Activated CD8-positive, alpha-beta T cell treated with anti-CD3 and anti-CD28 coated beads, Interleukin-2, amount 10 ng/mL, durations not matched to agents 7 days and 5 days (primary cell): ENCODE measurements at regions not wholly inside any gene's neighbourhood (a gene's known extent, or its start where the extent isn't known, plus 50 kb on each side); places are given as distances from the start of the nearest gene placed in this dataset.

Source experiments
- ATAC-seq: fragments of 150-1000 bp; cut with Tn5 transposase; one replicate; pipeline ENCODE4 v1.10.0; 2021; ENCODE audit warnings: moderate library complexity
- CTCF ChIA-PET: fragments of 350-600 bp; sonication (Branson Sonifier 250); formaldehyde crosslinking; loops from one replicate; lab custom pipeline; 2021; ENCODE audit warnings: antibody characterized with exemption; lab: Charles Lee
- POLR2A ChIA-PET: fragments of 350-600 bp; sonication (Branson Sonifier 250); formaldehyde crosslinking; loops from one replicate; lab custom pipeline; 2021; ENCODE audit warnings: antibody characterized with exemption; lab: Charles Lee
- DNase-seq: peaks from one replicate; pipeline ENCODE4 v3.0.0-alpha.2; 2020
- H3K27ac Mint-ChIP-seq: one replicate; pipeline ENCODE4 v1.8.0; 2021; ENCODE audit warnings: mild to moderate bottlenecking, mixed read lengths
- H3K27me3 Mint-ChIP-seq: one replicate; pipeline ENCODE4 v1.8.0; 2021; ENCODE audit warnings: low read depth, mixed read lengths
- H3K36me3 Mint-ChIP-seq: one replicate; pipeline ENCODE4 v1.8.0; 2021; ENCODE audit warnings: low read depth, mixed read lengths
- H3K4me1 Mint-ChIP-seq: one replicate; pipeline ENCODE4 v1.8.0; 2021; ENCODE audit warnings: low read depth, mixed read lengths
- H3K4me3 Mint-ChIP-seq: one replicate; pipeline ENCODE4 v1.8.0; 2021; ENCODE audit warnings: mild to moderate bottlenecking, mixed read lengths
- H3K9me3 Mint-ChIP-seq: one replicate; pipeline ENCODE4 v1.8.0; 2022; ENCODE audit warnings: mixed read lengths; ENCODE audit not compliant: insufficient read depth

DNA sequence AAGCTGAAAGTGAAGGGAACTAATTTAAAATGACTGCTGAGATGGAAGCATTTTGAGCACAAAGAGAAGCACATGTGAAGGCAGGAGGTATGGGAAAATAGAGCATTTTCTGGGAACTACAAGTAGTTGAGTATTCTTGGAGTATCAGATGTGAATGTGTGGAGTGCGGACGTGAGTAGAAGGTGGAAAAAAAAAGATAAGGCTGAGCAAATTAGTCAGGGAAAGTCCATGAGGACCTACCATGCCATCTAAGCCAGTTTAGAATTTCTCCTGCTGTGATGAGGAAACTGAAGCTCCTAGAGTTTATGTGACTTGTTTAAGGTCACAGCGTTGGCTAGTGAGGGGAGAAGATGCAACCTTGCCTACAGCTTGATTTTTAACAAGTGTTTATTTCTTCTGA lies 578.1 kb upstream of the MIR17HG start:
- Mint-ChIP-seq H3K27ac (no peak overlapping the region), H3K27me3 (no peaks in the 10 kb centered on the region), H3K36me3 (no peaks in the 10 kb centered on the region), H3K4me3 (no peak overlapping the region), H3K9me3 (no peaks in the 10 kb centered on the region), H3K4me1 (no peaks in the 10 kb centered on the region)
- DNase-seq = no peak
- no peak for ATAC-seq
- POLR2A ChIA-PET = no interaction called here
- CTCF ChIA-PET = no interaction called here

DNA sequence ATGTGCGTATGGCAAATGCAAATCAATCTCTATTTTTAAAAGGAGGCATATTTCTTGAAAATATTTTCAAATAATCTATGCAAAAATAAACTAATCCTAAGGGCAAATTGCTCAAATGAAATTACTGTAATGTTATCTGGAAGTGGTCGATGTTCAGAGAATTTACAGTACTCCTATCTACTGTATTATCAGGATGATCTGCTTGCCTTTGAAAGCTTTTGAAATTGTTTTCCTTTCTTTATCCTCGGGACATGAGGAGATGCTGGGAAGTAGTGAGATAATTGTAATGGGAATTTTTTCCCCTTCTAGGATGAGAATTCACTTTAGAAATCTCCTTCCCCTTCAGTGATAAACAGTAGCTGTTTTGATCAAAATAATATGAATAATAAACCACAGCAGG lies 577.2 kb upstream of the MIR17HG start:
- POLR2A ChIA-PET = no interaction called here
- ATAC-seq = no peak
- DNase-seq = no peak
- Mint-ChIP-seq H3K27ac (no peak overlapping the region), H3K36me3 (no peaks in the 10 kb centered on the region), H3K4me1 (no peaks in the 10 kb centered on the region), H3K9me3 (no peaks in the 10 kb centered on the region), H3K4me3 (no peak overlapping the region), H3K27me3 (no peaks in the 10 kb centered on the region)
- CTCF ChIA-PET = no interaction called here

DNA sequence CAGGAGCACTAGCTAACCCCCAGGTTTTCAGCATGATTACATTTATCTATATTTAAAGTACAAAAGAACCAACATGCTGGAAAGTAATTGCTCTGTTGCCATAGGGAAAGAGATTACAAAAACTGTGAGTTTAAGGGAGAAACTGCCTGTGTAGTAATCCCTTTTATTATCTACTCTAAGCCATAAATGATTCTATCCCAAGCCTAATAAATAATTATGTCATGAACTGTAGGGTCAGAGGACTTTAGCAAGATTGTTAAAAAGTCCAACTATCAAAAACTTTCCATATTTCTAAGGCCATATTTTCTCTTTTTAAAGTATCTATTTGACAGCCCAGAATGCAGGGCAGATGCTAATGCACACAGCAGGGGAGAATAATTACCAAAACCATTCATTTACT lies 573.8 kb upstream of the MIR17HG start:
- no peaks in the 10 kb centered on the region for H3K36me3 Mint-ChIP-seq
- H3K27ac Mint-ChIP-seq = no peak overlapping the region
- no peaks in the 10 kb centered on the region for H3K4me1 Mint-ChIP-seq
- no peak overlapping the region for H3K4me3 Mint-ChIP-seq
- CTCF ChIA-PET = no interaction called here
- DNase-seq = no peak
- H3K9me3 Mint-ChIP-seq = no peaks in the 10 kb centered on the region
- H3K27me3 Mint-ChIP-seq = no peaks in the 10 kb centered on the region
- POLR2A ChIA-PET = no interaction called here
- no peak for ATAC-seq

DNA sequence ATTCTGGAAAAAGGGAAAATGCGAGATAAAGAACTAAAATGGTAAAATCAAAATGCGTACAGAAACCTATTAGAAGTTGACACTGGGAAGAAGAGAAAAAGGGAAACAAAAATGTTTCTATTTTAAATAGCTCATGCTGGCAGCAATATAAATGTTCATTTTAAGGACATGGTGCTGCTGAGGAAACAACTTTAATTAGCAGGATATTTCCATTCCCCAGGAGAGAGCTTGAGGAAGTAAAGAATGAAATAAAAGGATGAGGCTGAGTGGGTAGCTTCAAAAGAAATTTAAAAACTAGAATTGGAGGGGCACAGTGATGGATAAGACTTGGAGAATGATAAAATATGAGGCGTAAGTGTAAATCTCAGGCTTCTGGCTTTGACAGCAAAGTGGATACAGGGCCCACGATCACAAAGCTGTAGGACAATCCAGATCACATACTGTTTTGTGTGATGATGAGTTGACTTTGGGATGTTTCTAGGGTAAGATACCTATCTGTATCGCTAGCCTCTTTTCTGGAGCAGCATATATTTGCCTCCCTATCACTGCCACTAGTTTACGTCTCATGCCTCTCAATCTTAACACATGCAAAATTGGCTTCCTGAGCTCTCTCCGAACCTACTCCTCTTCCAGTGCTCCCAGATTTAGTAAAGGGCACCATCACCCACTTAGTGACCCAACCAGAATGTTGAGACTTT lies 571.3 kb upstream of the MIR17HG start:
- ChIA-PET CTCF (no interaction called here), POLR2A (no interaction called here)
- ATAC-seq (no peak), DNase-seq (no peak)
- no peak overlapping the region for H3K4me3 Mint-ChIP-seq
- H3K27me3 Mint-ChIP-seq = no peaks in the 10 kb centered on the region
- no peaks in the 10 kb centered on the region for H3K36me3 Mint-ChIP-seq
- H3K27ac Mint-ChIP-seq = no peak overlapping the region
- H3K4me1 Mint-ChIP-seq = no peaks in the 10 kb centered on the region
- H3K9me3 Mint-ChIP-seq = no peaks in the 10 kb centered on the region

DNA sequence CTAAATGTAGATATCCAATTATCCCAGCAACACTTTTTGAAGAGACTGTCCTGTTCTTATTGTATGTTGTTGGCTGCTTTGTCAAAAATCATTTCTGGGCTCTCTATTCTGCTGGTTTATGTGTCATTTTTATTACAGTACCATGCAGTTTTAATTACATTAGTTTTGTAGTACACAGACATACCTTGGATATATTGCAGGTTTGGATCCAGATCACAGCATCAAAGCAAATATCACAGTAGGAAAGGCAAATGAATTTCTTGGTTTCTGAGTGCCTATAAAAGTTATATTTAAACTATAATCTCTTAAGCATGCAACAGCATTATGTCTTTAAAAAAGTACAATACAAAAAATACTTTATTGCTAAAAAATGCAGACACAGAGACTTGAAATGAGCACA lies 564.2 kb upstream of the MIR17HG start:
- Mint-ChIP-seq H3K9me3 (no peaks in the 10 kb centered on the region), H3K4me1 (no peaks in the 10 kb centered on the region), H3K36me3 (no peaks in the 10 kb centered on the region), H3K27ac (no peak overlapping the region), H3K4me3 (no peak overlapping the region), H3K27me3 (no peaks in the 10 kb centered on the region)
- ATAC-seq = no peak
- ChIA-PET CTCF (no interaction called here), POLR2A (no interaction called here)
- DNase-seq = no peak

DNA sequence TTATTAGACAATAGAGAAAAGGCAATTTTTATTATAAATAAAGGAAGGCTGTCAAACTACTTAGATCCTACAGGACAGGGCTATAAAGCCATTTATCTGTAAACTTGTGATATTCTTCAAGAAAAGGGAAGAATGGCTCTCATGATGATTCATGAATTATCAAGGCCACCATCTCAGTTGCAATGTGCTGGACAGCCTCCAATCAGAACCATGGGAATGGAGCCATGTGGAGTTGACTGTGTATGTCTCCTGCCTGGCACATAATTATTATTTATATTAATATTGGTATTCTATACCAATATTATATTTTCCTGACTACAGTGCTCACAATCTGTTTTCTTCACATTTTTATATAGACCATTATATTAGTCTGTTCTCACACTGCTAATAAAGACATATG lies 560.5 kb upstream of the MIR17HG start:
- H3K9me3 Mint-ChIP-seq = no peaks in the 10 kb centered on the region
- H3K36me3 Mint-ChIP-seq = no peaks in the 10 kb centered on the region
- ChIA-PET CTCF (no interaction called here), POLR2A (no interaction called here)
- H3K27ac Mint-ChIP-seq = no peak overlapping the region
- DNase-seq = no peak
- no peaks in the 10 kb centered on the region for H3K27me3 Mint-ChIP-seq
- no peaks in the 10 kb centered on the region for H3K4me1 Mint-ChIP-seq
- H3K4me3 Mint-ChIP-seq = no peak overlapping the region
- no peak for ATAC-seq

DNA sequence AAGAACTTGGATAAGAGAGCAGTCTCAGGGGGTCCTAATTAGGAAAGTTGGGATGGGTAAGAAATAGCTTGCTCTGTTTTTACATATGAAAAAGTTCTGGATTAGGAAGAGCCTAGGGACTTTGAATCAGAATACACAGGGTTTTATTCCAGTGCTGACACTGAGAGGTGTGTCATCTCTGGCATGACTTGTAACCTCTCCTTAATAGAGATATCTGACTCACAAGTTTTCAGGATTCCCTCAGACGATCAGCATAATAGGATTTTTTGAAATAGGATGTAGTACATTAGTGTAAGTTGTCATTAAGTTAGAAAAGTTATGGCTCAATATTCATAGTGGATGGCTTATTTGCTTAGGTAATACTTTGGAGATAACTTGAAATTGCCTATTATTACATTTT lies 555.2 kb upstream of the MIR17HG start:
- Mint-ChIP-seq H3K9me3 (no peaks in the 10 kb centered on the region), H3K36me3 (no peaks in the 10 kb centered on the region), H3K27ac (no peak overlapping the region), H3K4me1 (no peaks in the 10 kb centered on the region), H3K4me3 (no peak overlapping the region), H3K27me3 (no peaks in the 10 kb centered on the region)
- POLR2A ChIA-PET = no interaction called here
- DNase-seq (no peak), ATAC-seq (no peak)
- CTCF ChIA-PET = no interaction called here

DNA sequence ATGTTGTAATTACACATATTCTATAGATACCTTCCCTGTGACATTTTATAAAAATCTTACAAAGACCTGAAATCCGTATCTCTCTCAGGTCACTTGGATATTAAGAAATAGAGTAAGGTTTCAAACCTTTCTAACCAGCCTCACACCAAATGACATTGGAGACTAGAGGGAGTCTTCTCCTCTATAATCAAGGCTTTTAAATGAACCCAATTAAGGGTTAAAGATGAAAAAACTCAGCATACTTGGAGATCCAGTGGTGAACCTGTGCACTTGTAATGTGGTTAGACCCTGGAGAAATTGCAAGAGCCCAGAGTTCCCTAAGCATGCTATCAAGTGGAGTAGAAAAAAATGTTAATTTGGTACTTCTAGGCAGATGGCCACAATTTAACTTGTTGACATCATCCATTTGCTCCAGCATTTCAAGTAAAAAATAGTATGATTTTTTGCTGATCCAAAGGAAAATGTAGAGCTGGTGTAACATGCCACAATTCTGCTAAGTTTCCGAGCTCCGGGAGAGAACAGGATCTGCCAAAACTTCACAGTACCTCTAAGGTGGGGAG lies 554.1 kb upstream of the MIR17HG start:
- Mint-ChIP-seq H3K4me3 (no peak overlapping the region), H3K4me1 (no peaks in the 10 kb centered on the region), H3K27me3 (no peaks in the 10 kb centered on the region), H3K36me3 (no peaks in the 10 kb centered on the region), H3K27ac (no peak overlapping the region), H3K9me3 (no peaks in the 10 kb centered on the region)
- no peak for ATAC-seq
- ChIA-PET POLR2A (no interaction called here), CTCF (no interaction called here)
- no peak for DNase-seq

DNA sequence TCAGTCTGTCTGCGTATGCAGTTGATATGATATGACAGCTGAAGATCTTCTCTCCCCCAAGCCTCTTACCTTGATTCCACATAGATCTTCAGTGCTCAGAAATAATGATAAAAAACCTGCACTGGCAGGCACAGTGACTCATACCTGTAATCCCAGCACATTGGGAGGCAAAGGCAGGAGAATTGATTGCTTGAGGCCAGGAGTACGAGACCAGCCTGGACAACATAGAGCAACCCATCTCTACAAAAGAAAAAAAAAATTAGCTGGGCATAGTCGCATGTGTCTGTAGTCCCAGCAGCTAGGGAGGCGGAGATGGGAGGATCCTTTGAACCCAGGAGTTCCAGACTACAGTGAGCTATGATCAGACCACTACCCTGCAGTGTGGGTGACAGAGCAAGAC lies 551.0 kb upstream of the MIR17HG start:
- H3K36me3 Mint-ChIP-seq = no peaks in the 10 kb centered on the region
- no peaks in the 10 kb centered on the region for H3K4me1 Mint-ChIP-seq
- POLR2A ChIA-PET = no interaction called here
- CTCF ChIA-PET = no interaction called here
- no peaks in the 10 kb centered on the region for H3K27me3 Mint-ChIP-seq
- DNase-seq (no peak), ATAC-seq (no peak)
- no peak overlapping the region for H3K27ac Mint-ChIP-seq
- H3K9me3 Mint-ChIP-seq = no peaks in the 10 kb centered on the region
- no peak overlapping the region for H3K4me3 Mint-ChIP-seq

DNA sequence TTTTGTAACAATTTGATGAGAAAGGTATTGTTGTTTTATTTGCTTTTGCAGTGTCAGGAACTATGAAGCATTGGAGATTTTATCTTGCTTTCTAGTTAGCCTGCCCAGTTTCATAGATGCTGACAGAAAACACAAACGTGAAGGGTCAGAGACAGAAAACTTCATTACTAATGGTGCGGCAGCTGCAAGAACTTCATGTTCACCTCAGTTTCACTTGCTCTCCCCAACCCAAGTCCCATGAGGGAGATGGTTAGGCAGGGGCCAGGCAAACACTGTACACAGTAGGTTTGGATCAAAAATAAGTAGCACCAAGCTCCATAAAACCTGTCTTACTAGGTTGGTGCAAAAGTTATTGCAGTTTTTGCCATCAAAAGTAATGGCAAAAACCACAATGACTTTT lies 550.2 kb upstream of the MIR17HG start:
- no peak overlapping the region for H3K4me3 Mint-ChIP-seq
- H3K27me3 Mint-ChIP-seq = no peaks in the 10 kb centered on the region
- ChIA-PET CTCF (no interaction called here), POLR2A (no interaction called here)
- no peaks in the 10 kb centered on the region for H3K9me3 Mint-ChIP-seq
- H3K27ac Mint-ChIP-seq = no peak overlapping the region
- H3K4me1 Mint-ChIP-seq = no peaks in the 10 kb centered on the region
- H3K36me3 Mint-ChIP-seq = no peaks in the 10 kb centered on the region
- DNase-seq (no peak), ATAC-seq (no peak)

DNA sequence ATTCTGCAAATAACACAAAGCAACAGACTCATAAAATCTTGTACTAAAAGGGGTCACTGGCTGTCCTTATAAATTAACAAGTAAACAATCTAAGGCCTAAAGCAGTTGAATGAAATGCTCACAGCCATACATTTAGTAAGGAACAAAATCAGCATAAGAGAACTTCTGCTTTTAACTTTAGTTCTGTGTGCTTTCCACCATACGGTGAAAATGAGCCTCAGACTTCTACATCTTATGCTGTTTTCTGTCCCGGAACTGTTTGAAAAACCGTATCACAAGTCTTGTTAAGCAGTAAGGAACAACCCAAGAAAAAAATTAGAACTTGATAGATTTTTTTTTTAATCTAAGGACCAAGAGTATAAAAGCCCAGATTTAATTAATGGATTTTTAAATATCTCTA lies 549.1 kb upstream of the MIR17HG start:
- Mint-ChIP-seq H3K4me1 (no peaks in the 10 kb centered on the region), H3K27me3 (no peaks in the 10 kb centered on the region), H3K4me3 (no peak overlapping the region), H3K9me3 (no peaks in the 10 kb centered on the region), H3K27ac (no peak overlapping the region), H3K36me3 (no peaks in the 10 kb centered on the region)
- CTCF ChIA-PET = no interaction called here
- DNase-seq (no peak), ATAC-seq (no peak)
- POLR2A ChIA-PET = no interaction called here

DNA sequence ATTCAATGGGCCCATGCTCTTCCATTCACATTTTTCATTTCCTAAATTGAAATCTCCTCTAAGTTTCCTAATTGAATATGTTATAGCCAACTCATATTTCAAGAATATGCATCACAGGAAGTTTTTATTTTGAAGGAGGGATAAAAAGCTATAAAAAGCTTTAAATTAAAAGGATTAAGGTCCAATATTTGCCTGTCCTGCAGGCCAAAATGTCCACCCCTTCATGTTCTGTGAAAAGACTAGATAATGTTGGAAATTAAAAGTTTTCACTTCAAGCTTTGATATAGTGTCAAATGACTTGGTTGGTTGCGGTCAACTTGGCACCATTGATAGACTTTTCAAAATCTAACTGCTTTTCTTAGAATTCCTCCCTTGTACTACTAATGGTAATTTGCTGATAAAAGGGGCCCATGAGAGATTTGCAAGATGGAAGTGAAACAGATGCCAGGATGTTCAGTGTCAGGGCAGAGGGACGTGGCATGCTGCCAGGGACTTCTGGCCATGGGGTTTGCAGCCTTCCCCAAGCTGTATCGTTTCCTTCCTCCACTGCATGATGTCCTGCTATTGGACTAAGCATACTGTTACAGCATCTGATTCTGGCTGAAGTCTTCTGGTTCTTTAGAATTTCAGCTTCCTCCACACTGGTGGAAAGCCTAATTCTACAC lies 547.3 kb upstream of the MIR17HG start:
- ChIA-PET CTCF (no interaction called here), POLR2A (no interaction called here)
- ATAC-seq (no peak), DNase-seq (no peak)
- Mint-ChIP-seq H3K27ac (no peak overlapping the region), H3K9me3 (no peaks in the 10 kb centered on the region), H3K4me1 (no peaks in the 10 kb centered on the region), H3K27me3 (no peaks in the 10 kb centered on the region), H3K36me3 (no peaks in the 10 kb centered on the region), H3K4me3 (no peak overlapping the region)
